Neural crest cell (in vitro differentiated cells): ENCODE measurements at regions not wholly inside any gene's neighbourhood (a gene's known extent, or its start where the extent isn't known, plus 50 kb on each side); places are given as distances from the start of the nearest gene placed in this dataset.
"Not testable (repeated sequence)": the region's sequence is repeated elsewhere in the genome, so short reads cannot be mapped to it uniquely, and the experiment has no call there.

Experiments used
- DNase-seq: peaks from one replicate; pipeline ENCODE4 v3.0.0; 2021; ENCODE audit warnings: low read depth, mixed read lengths, low spot score
- H3K27ac Mint-ChIP-seq: one replicate; pipeline ENCODE4 v1.8.0; 2021; ENCODE audit warnings: mild to moderate bottlenecking, mixed read lengths; ENCODE audit not compliant: unreplicated experiment
- H3K27me3 Mint-ChIP-seq: 2 replicates; pipeline ENCODE4 v1.8.0; 2021; ENCODE audit warnings: low read depth, mild to moderate bottlenecking, mixed read lengths
- H3K36me3 Mint-ChIP-seq: 2 replicates; pipeline ENCODE4 v1.8.0; 2021; ENCODE audit warnings: low read depth, mild to moderate bottlenecking, mixed read lengths
- H3K4me1 Mint-ChIP-seq: 2 replicates; pipeline ENCODE4 v1.8.0; 2021; ENCODE audit warnings: mixed read lengths
- H3K4me3 Mint-ChIP-seq: one replicate; pipeline ENCODE4 v1.8.0; 2021; ENCODE audit warnings: mild to moderate bottlenecking, mixed read lengths
- H3K9me3 Mint-ChIP-seq: 2 replicates; pipeline ENCODE4 v1.8.0; 2021; ENCODE audit warnings: mixed read lengths
- CTCF ChIP-seq: fragments of 200-600 bp; sonication (generic); conservative IDR thresholded peaks from 2 replicates; pipeline ENCODE4 v1.5.0; 2021; ENCODE audit warnings: antibody characterized with exemption, mild to moderate bottlenecking

- Mint-ChIP-seq H3K27me3 (no peaks in the 10 kb centered on the region), H3K9me3 (peaks cover 6% of the 10 kb centered on the region), H3K36me3 (no peaks in the 10 kb centered on the region), H3K4me1 (no peaks in the 10 kb centered on the region), H3K27ac (no peak overlapping the region), H3K4me3 (no peak overlapping the region)
- TF ChIP-seq CTCF = no peak
- DNase-seq = no peak
Measured at GRCh38 chr4:187668526-187669082, 327.0 kb upstream of the ZFP42 start.

DNA sequence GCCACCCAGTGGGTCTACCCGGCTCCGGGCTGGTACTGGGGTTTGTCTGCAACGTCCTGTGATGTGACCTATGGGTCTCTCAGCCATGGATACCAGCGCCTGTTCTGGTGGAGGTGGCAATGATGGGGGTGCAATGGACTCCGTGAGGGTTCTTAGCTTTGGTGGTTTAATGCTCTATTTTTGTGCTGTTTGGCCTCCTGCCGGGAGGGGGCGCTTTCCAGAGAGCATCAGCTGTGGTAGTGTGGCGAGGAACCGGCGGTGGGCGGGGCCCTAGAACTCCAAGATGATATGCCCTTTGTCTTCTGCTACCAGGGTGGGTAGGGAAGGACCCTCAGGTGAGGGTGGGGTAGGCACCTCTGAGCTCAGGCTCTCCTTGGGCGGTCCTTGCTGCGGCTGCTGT is 324.1 kb upstream of the ZFP42 start:
- not testable (repeated sequence) for H3K27ac Mint-ChIP-seq, H3K4me1 Mint-ChIP-seq, H3K36me3 Mint-ChIP-seq, DNase-seq, H3K27me3 Mint-ChIP-seq, H3K9me3 Mint-ChIP-seq, H3K4me3 Mint-ChIP-seq

DNA sequence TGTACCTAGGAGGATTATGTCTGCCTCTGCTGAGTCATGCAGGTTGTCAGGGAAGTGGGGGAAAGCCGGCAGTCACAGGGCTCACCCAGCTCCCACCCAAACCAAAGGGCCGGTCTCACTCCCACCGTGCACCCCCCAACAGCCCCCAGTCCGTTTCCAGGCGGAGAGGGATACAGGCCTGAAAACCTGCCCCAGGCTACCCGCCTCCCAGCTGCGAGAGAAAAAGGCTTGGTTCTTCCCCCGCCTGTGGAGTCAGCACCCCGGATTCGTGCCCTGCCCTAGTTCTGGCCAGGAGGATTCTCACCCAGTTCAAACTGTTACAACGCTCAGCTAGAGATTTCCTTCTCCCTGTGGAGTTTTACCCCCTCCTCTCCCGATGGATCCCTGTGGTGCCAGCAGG is 323.6 kb upstream of the ZFP42 start:
- H3K4me3 Mint-ChIP-seq, H3K27me3 Mint-ChIP-seq, H3K4me1 Mint-ChIP-seq: not testable (repeated sequence)

GRCh38 chr4:187672526-187672925 is 323.0 kb upstream of the ZFP42 start:
- H3K27me3 Mint-ChIP-seq, H3K36me3 Mint-ChIP-seq, H3K27ac Mint-ChIP-seq, H3K4me1 Mint-ChIP-seq, DNase-seq, H3K9me3 Mint-ChIP-seq, H3K4me3 Mint-ChIP-seq: not testable (repeated sequence)

More for the DNA sequence above, 323.6 kb upstream of the ZFP42 start:
- not testable (repeated sequence) for H3K9me3 Mint-ChIP-seq, DNase-seq, H3K27ac Mint-ChIP-seq, H3K36me3 Mint-ChIP-seq

DNA sequence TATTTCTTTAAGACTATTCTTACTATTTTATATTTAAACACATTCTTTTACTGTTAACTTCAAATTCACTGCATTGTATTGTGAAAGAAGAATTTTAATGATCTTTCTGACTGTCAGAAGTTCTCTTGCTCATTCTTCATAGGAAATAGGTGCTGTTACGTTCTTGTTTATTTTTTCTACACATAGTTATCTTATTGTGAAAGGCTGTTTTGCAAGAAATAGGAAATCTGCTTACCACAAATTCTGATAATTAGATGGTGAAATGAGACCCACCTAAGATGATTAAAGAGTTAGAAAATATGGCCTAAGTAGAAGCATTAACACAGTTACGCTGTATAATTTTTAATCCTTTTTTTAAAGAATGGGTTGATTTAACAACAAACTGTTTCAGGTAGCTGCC is 316.1 kb upstream of the ZFP42 start:
- no peak for TF ChIP-seq CTCF
- no peaks in the 10 kb centered on the region for H3K36me3 Mint-ChIP-seq
- DNase-seq = no peak
- no peaks in the 10 kb centered on the region for H3K4me1 Mint-ChIP-seq
- no peak overlapping the region for H3K4me3 Mint-ChIP-seq
- no peak overlapping the region for H3K27ac Mint-ChIP-seq
- no peaks in the 10 kb centered on the region for H3K9me3 Mint-ChIP-seq
- no peaks in the 10 kb centered on the region for H3K27me3 Mint-ChIP-seq

DNA sequence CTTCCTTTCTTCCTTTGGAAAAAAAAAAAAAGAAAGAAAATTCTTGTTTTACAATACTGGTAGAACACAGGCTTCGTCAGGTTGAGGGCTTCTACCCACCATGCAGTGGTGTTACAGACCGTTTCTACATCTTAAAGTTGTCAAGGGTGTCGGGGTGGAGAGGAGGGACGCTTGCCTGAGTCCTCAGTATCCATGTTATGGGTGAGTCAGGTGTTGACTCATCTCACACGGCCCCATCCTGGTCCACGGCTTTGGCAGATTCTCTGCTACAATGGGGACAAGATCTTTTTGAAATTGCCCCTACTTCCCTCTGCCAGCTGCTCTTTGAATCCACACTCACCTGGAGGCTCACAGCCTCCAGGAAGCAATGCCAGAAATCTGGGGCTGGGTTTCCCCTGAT is 310.3 kb upstream of the ZFP42 start:
- Mint-ChIP-seq H3K4me1 (no peaks in the 10 kb centered on the region), H3K27me3 (no peaks in the 10 kb centered on the region), H3K4me3 (no peak overlapping the region), H3K27ac (no peak overlapping the region), H3K36me3 (no peaks in the 10 kb centered on the region), H3K9me3 (no peaks in the 10 kb centered on the region)
- no peak for DNase-seq
- TF ChIP-seq CTCF = no peak

DNA sequence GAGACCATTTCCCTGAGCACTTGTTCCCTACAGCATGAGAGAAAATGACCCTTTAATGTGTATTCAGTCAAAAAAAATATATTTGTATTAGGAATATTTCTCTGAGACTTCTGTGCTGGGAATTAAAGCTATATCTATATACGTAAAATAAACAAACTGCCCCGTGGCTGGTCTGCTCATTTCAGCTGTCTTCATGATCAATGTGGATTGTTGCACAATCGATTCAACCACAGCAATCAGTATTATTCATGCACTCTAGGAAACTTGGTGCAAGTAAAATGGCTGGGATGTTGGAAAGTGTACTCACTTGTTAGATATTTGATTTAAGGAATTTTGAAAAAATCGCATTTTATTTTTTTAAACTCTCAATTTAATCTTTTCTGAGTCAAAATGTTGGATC is 307.9 kb upstream of the ZFP42 start:
- no peaks in the 10 kb centered on the region for H3K9me3 Mint-ChIP-seq
- DNase-seq = no peak
- H3K4me3 Mint-ChIP-seq = no peak overlapping the region
- H3K27ac Mint-ChIP-seq = no peak overlapping the region
- H3K4me1 Mint-ChIP-seq = no peaks in the 10 kb centered on the region
- no peaks in the 10 kb centered on the region for H3K27me3 Mint-ChIP-seq
- H3K36me3 Mint-ChIP-seq = no peaks in the 10 kb centered on the region
- TF ChIP-seq CTCF = no peak
